NCI-H187 treated with DMSO at 0.1 percent for 48 hours (cell line): ENCODE measurements at regions not wholly inside any gene's neighbourhood (a gene's known extent, or its start where the extent isn't known, plus 50 kb on each side); places are given as distances from the start of the nearest gene placed in this dataset.

Experiments used
- DNase-seq: peaks from one replicate; lab custom pipeline; 2025; lab: John Stamatoyannopoulos, UW

DNA sequence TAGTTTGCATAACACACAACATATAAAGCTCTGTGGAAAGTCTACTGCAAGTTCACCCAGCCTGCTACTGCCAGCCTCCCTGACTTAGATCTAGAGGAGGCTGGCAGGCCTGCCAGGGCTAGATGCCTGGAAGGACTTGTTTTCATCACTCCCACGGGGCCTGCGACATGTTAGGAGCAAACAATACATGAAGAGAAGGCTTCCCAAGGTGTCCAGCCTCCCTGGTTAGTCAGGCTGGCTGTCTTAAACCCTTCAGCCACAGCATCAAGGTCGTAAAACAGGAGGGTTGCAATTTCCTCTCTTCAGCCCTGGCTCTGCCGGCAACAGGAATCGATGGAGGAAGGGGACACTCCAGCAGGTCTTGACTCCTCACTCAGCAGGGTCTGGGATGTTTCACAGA is 104.5 kb downstream of the NGF start:
- no peak for DNase-seq

DNA sequence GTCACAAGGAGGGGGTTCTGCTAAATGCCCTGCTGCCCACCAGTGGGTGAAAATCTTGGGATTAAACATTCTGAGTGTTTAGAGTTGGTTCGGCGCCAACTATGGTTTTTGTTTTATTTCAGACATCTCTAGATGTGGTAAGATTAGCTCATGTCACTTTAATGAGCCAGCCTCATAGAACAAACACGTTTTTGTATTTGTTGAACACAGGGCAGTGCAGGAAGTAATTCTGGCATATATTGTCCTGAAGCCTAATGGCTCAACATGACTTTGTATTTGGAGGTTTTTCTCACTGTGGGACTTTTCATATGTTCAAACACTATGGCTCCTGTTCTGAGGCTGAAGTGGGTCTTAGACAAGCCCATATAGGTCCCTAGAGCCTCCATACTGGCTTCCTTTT is 107.8 kb downstream of the NGF start:
- DNase-seq: no peak

DNA sequence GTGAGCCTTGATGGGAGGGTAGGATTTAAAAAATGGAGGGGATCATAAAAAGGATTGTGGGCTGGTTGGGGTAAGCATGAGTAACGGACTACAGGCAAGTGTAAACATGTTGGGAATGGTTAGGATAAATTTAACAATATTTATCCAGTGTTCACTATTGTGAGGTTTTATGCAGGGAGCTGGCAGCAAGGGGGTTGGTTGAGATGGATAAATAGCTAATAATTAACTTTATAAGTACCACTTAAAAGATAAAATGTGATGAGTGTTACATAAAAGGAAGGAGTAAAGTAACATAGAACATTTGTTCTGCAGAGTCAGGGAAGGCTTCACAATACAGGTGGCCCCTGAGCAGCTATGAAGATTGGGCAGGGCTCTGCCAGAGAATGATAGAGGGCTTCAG is 109.0 kb downstream of the NGF start:
- no peak for DNase-seq

DNA sequence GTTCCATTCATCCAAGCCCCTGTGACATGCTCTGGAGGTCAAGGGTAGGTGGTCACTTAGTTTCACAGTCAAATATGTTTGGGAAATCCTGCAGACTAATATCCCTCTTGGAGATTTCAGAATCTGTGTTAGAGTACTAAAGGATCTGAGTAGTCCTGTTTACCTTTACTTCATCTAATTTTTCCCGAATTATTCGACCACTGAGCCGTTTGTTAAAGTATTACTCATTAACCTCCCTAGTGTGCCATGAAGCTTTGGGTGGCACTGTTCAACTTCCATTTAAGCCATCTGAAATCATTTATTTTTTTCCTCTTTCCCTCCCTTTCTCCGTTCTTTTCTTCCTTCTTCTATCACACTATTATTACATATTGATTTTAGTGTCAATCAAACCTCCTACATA is 109.9 kb downstream of the NGF start:
- no peak for DNase-seq

DNA sequence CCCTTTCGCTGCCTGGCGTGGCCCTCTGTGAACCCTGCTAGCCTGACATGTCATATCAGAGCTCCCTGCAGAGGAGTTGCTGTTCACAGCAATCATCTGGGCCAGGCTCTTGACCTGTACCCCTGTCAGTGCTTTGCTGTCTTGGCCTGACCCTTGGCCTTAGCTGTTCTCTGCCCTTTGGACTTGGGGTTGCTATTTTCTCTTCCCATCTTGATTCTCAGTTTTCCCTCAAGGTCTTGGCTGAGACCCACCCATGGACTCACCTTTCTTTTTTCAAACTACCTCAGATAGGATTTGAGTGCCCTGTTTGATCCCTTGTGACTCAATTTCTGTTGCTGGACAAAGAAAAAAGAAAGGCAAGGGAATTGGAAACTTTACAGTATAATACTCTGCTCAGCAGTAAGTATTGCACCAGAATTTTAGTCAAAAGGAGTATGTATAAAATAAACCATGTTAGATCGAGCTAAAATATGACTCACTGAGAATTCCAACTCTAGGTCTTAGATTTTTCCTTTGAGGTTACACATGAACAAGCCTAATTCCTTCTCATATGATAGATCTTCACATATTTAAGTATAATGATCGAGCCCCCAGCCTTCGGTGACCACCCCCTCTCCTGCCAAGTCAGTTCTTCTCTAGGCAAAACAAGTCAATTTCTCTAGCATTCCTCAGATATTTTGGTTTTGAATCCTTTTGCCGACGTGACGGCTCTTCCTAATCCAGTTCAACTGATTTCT is 110.5 kb downstream of the NGF start:
- DNase-seq: no peak

DNA sequence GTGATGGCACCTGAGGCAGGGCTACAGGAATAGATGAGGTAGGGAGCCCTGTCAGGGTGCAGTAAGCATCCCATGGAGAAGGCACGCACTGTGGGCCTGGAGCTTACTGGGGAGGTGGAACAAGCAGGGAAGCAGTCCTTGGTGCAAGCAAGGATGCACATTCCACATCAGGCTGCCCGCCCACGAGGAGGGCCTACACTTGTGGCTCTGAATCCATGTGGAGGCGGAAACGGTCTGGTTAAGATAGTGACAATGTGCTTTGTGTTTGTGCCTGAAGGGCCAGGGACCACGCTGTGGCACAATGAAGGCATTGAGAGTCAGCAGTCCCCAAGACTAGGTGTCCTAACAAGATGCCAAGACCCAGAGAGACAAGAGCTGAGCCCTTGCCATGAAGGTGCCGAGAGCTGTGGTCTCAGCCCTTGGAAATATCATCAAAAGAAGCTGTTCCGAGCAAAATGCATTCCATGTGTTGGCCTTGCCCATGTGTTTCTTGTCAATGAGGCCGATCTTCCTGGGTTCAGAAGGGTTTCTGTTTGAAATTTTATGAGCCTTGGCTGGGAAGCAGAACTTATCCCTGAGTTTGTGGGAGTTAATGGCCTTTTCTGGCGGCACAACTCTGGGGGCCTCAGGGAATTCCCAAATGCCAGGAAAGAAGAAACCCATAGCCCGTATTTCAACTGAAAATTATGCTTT is 111.9 kb downstream of the NGF start:
- no peak for DNase-seq

DNA sequence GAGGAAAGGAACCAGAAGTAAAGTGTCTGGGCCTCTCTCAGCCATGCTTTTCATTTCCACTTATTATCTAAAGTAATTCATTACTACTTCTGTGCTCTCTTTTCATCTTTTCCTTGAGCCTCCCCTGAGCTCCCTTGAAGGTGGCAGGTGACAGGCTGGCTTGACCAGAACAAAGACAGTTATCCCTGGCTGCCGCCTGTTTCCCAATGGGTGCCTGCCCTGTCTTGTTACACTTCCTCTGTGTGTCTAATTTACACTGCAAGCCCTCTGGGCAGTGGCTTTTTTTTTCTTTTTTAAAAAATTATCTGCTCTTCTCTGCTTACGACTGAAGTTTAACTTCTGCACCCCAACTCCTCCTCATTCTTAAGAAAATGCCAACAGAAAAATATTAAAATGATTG is 113.4 kb downstream of the NGF start:
- no peak for DNase-seq

DNA sequence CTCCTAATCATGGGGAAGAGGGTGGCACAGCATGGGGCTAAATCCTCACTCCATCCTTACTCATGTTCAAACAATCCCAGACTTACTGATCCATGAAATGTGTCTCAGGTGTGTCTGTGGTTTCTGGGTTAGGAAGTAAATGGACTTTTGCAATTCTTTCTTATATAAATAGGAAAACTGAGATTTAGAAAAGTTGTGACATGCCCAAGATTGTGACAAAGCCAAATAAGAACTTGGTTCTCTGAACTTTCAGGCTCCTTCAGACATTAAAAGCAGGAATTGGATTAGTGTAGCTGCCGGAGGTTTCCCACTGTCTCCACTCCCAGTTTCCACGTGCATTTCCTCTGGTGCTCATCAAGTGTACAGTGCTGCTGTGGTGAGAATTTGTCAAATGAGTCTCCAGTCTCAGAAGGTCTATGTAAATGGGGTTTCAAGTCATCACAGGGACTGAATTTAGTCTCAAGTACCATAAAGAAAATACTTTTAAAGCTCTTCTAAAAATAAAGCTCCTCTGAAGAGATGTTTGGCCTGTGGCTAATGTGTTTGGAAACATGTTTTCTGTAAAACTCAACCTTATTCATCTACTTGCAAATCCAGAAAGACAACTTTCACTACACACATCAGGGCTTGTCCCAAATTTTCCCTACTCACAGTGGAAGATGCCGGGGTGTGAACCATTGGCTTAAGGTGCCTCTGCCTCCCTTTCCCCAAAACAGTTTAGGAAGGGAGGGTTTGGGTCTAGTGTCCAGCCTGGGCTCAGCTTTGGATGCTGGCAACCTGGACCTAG is 115.2 kb downstream of the NGF start:
- no peak for DNase-seq

DNA sequence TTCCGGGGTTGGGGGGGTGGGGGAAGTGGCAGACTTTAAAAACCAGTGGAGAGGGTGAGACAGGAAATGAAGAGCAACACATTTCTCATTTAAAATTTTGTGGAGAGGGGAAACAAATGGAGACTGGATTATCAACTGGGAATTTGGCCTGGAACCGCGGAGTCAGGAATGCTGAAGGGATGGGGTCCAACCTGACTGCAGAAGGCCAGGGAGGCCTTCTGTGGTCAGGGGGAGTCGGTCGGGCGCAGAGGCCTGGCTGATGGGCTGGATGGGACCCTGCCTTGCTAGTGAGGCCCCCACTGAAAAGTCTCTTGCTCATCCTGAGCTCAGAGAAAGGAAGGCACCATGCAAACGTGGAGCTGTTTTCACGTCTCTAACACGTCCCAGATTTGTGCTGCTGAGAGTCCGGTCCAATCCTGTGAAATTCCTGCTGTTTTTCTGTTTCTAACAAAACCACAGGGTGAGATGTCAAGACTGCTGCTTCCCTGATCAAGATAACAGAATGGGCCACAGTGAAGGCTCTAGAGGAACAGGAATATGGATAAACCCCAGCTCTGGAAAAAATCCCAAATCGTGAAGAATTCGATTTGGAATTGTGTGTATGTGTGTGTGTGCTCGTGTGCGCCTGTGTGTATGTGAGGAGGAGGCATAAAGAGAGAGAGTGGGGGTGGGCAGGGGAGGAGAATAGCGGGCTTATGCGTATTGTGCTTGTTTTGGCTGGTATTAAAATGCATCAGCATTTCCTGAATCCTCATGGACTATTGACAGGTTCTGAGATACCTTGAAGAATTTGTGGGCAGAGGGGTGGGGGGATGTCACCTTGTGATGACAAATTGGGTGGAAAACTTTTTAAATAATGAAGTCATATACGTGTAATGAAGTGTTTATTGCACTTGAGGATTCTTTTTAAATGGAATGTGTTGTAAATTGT is 117.4 kb downstream of the NGF start:
- DNase-seq: no peak

- DNase-seq: no peak
Observed at GRCh38 chr1:115219927-115220326, 118.1 kb downstream of the NGF start.

GRCh38 chr1:115218699-115219098 is 119.3 kb downstream of the NGF start:
- DNase-seq: no peak

GRCh38 chr1:115218034-115218405 is 120.0 kb downstream of the NGF start:
- no peak for DNase-seq

GRCh38 chr1:115217150-115218033 is 120.7 kb downstream of the NGF start:
- DNase-seq: no peak

- no peak for DNase-seq
Observed at GRCh38 chr1:115215703-115216521, 122.1 kb downstream of the NGF start.

DNA sequence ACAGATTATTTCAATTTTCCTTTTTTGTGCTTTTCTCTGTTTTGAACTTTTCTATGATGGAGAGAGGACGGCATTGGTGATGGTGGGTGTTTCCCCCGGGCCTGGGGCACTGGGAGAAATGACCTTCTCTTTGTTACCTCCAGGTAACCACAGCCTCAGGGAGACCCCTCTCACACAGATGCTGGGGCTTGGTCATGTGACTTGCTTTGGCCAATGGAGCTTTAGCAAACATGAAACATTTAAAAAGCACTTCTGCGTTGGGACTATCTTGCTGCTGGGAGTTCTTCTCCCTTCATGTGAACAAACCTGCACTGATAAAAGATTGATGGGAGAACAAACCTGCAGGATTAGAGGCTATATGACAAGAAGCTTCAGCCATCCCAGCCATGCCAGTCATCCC is 122.9 kb downstream of the NGF start:
- DNase-seq: no peak

GRCh38 chr1:115214098-115214497 is 124.0 kb downstream of the NGF start:
- DNase-seq: no peak

DNA sequence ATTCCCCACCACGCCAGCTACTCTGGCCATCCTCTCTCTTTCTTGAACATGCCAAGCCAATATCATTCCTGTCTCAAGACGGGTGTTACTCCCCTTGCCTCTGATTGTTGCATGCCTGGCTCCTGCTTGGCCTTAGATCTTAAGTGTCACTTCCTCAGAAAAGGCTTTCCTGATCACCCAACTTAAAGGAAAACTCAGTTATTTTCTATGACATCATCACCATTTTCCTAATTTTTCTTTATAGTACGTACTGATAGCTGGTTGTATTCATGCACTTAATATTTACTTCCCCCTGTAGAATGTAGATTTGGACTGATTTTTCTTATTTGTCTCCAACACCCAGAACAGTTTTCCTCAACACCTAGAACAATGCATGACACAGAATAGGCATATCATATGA is 123.8 kb upstream of the TSPAN2 start:
- DNase-seq: no peak

DNA sequence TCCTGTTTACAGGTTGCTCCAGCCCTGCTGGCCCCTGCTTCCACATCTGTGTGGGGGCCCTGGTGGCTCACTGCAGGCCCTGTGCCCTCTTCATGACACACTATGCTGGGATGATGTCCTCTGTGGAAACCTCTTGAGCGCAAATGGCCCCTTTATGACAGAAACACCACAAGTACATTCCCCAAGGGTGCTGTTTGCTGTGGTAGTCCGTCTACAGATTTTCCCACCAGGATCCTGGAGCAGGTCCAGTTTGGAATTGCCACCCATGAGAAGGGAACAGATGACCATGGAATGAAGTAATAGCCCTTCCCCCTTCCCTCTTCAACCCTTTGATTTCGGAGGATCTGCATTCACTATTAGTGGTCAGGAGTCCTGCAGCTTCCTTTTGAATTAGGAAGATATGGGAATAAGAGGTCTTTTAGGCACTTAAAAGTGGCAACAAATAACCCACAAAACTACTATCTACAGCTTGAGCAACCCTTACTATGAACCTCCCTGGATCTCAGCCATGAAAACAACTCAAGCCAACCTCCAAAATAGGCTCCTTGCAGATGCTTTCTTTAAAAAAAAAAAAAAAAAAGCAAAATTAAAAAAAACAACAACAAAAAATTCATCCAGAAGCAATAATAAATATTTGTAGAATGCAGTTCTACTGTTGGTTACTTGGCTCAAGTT is 121.9 kb upstream of the TSPAN2 start:
- no peak for DNase-seq

DNA sequence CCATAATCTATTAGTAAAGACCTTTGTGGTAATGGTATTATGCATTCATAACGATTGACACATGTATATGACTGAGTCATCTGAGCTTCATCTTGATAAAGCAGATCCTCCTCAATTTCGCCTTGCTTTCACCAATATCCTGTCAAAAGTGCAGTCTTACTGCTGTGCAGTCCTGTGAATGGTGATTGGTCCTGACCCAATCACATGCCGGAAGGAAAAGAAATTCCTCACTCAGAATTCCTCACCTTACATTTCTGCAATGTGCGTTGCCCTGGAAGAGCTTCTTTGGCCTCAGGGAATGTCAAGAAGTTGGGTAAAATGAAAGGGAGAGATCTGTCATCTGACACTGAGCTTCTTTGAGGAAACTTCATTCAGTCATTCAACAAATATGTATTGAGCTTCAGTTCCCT is 121.0 kb upstream of the TSPAN2 start:
- no peak for DNase-seq

DNA sequence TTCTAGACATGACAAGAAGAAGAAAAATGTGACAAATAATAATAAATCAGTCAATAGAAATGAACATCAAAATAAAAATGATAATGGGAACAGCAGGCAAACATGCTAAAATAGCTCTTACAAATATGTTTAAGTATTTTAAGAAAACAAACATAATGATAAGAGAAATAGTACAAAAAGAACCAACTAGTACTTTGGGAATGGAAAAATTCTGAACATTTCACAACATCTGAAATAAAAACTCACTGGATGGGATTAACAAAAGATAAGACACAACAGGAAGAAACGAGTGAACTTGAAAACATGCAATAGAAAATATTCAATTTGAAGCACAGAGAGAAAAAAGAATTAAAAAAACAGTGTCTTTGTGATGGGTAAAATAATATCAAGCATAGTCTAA is 115.2 kb upstream of the TSPAN2 start:
- no peak for DNase-seq
